ENCODE measurements at regions not wholly inside any gene's neighbourhood (a gene's known extent, or its start where the extent isn't known, plus 50 kb on each side); places are given as distances from the start of the nearest gene placed in this dataset.

DNA sequence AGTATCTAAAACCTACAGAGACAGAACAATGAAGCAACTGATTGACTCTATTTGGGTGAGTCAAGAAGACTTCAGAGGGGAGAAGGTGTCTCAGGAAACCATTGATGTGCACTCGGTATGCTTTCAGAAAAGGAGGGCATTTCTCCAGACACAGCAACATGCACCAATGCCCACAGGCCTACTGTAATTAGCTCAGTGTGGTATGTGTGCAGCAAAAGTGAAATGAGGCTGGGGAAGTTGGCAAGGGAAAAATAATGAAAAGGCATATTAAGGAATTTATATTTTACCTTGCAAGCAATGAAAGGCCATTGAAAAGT is 158.4 kb upstream of the GRIP1 start:
- DNase-seq (ENCODE audit: low read depth, low spot score) (no peak), FAIRE-seq (no peak)
- TF ChIP-seq JUN (IDR thresholded peaks at IDR 0.05; ENCODE audit: borderline replicate concordance, insufficient read depth, insufficient read length, low read depth) (no peak), MYC (IDR thresholded peaks at IDR 0.05; ENCODE audit: low read depth, low read length) (no peak), FOS (IDR thresholded peaks at IDR 0.05; ENCODE audit: borderline replicate concordance, insufficient read depth, low read length) (no peak), POLR2AphosphoS5 (IDR thresholded peaks at IDR 0.05; ENCODE audit: insufficient read depth, low read depth, low read length) (no peak), POLR2A (IDR thresholded peaks at IDR 0.05; ENCODE audit: low read depth, low read length) (no peak), EZH2 (IDR thresholded peaks at IDR 0.05; ENCODE audit: borderline replicate concordance, low read depth, low read length, severe bottlenecking) (no peak), GATA2 (IDR thresholded peaks at IDR 0.05; ENCODE audit: insufficient read depth, insufficient read length, low read depth, low read length) (no peak)
- TF ChIP-seq, protein P1, sequence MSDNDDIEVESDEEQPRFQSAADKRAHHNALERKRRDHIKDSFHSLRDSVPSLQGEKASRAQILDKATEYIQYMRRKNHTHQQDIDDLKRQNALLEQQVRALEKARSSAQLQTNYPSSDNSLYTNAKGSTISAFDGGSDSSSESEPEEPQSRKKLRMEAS (IDR thresholded peaks at IDR 0.05; ENCODE audit: insufficient read depth, insufficient read length): no peak
- TF ChIP-seq, protein P2, sequence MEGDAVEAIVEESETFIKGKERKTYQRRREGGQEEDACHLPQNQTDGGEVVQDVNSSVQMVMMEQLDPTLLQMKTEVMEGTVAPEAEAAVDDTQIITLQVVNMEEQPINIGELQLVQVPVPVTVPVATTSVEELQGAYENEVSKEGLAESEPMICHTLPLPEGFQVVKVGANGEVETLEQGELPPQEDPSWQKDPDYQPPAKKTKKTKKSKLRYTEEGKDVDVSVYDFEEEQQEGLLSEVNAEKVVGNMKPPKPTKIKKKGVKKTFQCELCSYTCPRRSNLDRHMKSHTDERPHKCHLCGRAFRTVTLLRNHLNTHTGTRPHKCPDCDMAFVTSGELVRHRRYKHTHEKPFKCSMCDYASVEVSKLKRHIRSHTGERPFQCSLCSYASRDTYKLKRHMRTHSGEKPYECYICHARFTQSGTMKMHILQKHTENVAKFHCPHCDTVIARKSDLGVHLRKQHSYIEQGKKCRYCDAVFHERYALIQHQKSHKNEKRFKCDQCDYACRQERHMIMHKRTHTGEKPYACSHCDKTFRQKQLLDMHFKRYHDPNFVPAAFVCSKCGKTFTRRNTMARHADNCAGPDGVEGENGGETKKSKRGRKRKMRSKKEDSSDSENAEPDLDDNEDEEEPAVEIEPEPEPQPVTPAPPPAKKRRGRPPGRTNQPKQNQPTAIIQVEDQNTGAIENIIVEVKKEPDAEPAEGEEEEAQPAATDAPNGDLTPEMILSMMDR (IDR thresholded peaks at IDR 0.05; ENCODE audit: extremely low read depth in 1 of 2, insufficient read depth in 1 of 2, low read depth in 1 of 2, low read length in 2 of 2): no peak
- Histone ChIP-seq H3K79me2 (ENCODE audit: control insufficient read depth, insufficient read depth, low read length) (no peaks in the 10 kb centered on the region), H3K9me3 (replicated peaks; ENCODE audit: control insufficient read depth, insufficient read depth, low read length) (no peaks in the 10 kb centered on the region), H3K27me3 (ENCODE audit: control insufficient read depth in 2 of 2, insufficient read depth in 2 of 2, low read length in 2 of 2) (no peaks in the 10 kb centered on the region), H4K20me1 (replicated peaks; ENCODE audit: control insufficient read depth, extremely low read depth, insufficient read depth, low read length) (no peaks in the 10 kb centered on the region), H3K36me3 (ENCODE audit: control insufficient read depth in 2 of 2, extremely low read depth in 1 of 2, insufficient read depth in 2 of 2, low read length in 2 of 2) (no peaks in the 10 kb centered on the region), H3K4me3 (replicated peaks in 1 of 3; ENCODE audit: insufficient read depth in 1 of 3, low read depth in 1 of 3, low read length in 3 of 3) (no peak overlapping the region), H3K4me1 (ENCODE audit: control insufficient read depth, extremely low read depth, insufficient read depth, low read length) (no peaks in the 10 kb centered on the region), H3K9me1 (replicated peaks; ENCODE audit: control insufficient read depth, extremely low read depth, insufficient read depth, low read length) (no peaks in the 10 kb centered on the region), H3K4me2 (ENCODE audit: insufficient read depth, low read length) (no peak overlapping the region), H2AFZ (ENCODE audit: low read depth, low read length) (no peak overlapping the region), H3K9ac (replicated peaks; ENCODE audit: extremely low read depth, insufficient read depth, low read length) (no peak overlapping the region), H3K27ac (ENCODE audit: insufficient read depth, low read depth, low read length) (no peak overlapping the region)
- intact Hi-C loops (cut with micrococcal nuclease): no loop called here
- CTCF ChIA-PET: no interaction called here
- dilution Hi-C loops (cut with MboI; ENCODE audit: extremely low pct_ligation_motif_present, low sequenced_read_pairs): no loop called here
- no TSS peak for BruUV-seq (replicated peaks)
- POLR2A ChIA-PET: no interaction called here
